PC-3 (cell line): ENCODE measurements at regions not wholly inside any gene's neighbourhood (a gene's known extent, or its start where the extent isn't known, plus 50 kb on each side); places are given as distances from the start of the nearest gene placed in this dataset.
A peak's percentile ranks its signal among the peaks of the same experiment; 100 is the strongest.

ENCODE experiments used
- ATAC-seq: fragments of 200-7000 bp; cut with Tn5 transposase; 2 replicates; pipeline ENCODE4 v1.9.1; 2020; ENCODE audit warnings: mild to moderate bottlenecking, moderate library complexity
- BruUV-seq: library from RNA; stranded (reverse); fragments of 400-500 nt; replicated peaks from 2 replicates; lab custom pipeline; 2021; lab: Mats Ljungman, UMichigan
- CTCF ChIA-PET: fragments of 300-600 bp; sonication (Branson Sonifier 250); formaldehyde crosslinking; loops from one replicate; lab custom pipeline; 2022; ENCODE audit warnings: antibody characterized with exemption; lab: Charles Lee
- POLR2A ChIA-PET: fragments of 300-600 bp; sonication (Branson Sonifier 250); formaldehyde crosslinking; loops from one replicate; lab custom pipeline; 2022; ENCODE audit warnings: antibody characterized with exemption; ENCODE audit not compliant: unreplicated experiment; lab: Charles Lee
- DNase-seq: peaks from one replicate; pipeline ENCODE4 v3.0.0-alpha.2; 2015
- H2AFZ ChIP-seq: fragments of 300-600 bp; sonication (generic); 2 replicates; pipeline ENCODE4 v1.6.0; 2016; ENCODE audit warnings: antibody characterized with exemption, low read length
- H3F3A ChIP-seq: fragments of 300-600 bp; sonication (generic); one replicate; pipeline ENCODE4 v1.6.0; 2017; ENCODE audit warnings: antibody characterized with exemption, low read length, control low read depth, mild to moderate bottlenecking; ENCODE audit not compliant: unreplicated experiment
- H3K27ac ChIP-seq: fragments of 300-600 bp; sonication (generic); 2 replicates; pipeline ENCODE4 v1.5.1; 2016; ENCODE audit warnings: mild to moderate bottlenecking, low read length
- H3K27me3 ChIP-seq: fragments of 300-600 bp; sonication (generic); 2 replicates; pipeline ENCODE4 v1.6.1; 2016; ENCODE audit warnings: low read length, mixed read lengths
- H3K36me3 ChIP-seq: fragments of 300-600 bp; sonication (generic); 2 replicates; pipeline ENCODE4 v1.6.1; 2016; ENCODE audit warnings: low read depth, mixed run types, low read length, mixed read lengths
- H3K4me1 ChIP-seq: fragments of 300-600 bp; sonication (generic); 2 replicates; pipeline ENCODE4 v1.5.1; 2016; ENCODE audit warnings: low read length; ENCODE audit not compliant: insufficient read depth
- H3K4me2 ChIP-seq: fragments of 300-600 bp; sonication (generic); 2 replicates; pipeline ENCODE4 v1.6.0; 2016; ENCODE audit warnings: low read length
- H3K4me3 ChIP-seq: fragments of 300-600 bp; sonication (generic); 2 replicates; pipeline ENCODE4 v1.5.1; 2016; ENCODE audit warnings: mild to moderate bottlenecking, low read length, mixed read lengths
- H3K79me2 ChIP-seq: fragments of 300-600 bp; sonication (generic); 2 replicates; pipeline ENCODE4 v1.6.1; 2017; ENCODE audit warnings: low read length, mixed read lengths
- H3K9ac ChIP-seq: fragments of 300-600 bp; sonication (generic); 2 replicates; pipeline ENCODE4 v1.6.0; 2016; ENCODE audit warnings: mild to moderate bottlenecking, low read length
- H3K9me2 ChIP-seq: fragments of 300-600 bp; sonication (generic); replicated peaks from 2 replicates; pipeline ENCODE4 v1.6.1; 2016; ENCODE audit warnings: mixed run types, low read length, mixed read lengths
- H3K9me3 ChIP-seq: fragments of 300-600 bp; sonication (generic); 2 replicates; pipeline ENCODE4 v1.6.1; 2016; ENCODE audit warnings: low read length, mixed read lengths
- H4K20me1 ChIP-seq: fragments of 300-600 bp; sonication (generic); 2 replicates; pipeline ENCODE4 v1.6.1; 2016; ENCODE audit warnings: low read length, mixed read lengths
- EZH2 ChIP-seq: fragments of 300-600 bp; sonication (generic); IDR thresholded peaks from one replicate; pipeline ENCODE4 v1.6.1; 2017; ENCODE audit warnings: antibody characterized with exemption, mild to moderate bottlenecking, low read length; ENCODE audit not compliant: unreplicated experiment
- EZH2phosphoT487 ChIP-seq: fragments of 300-600 bp; sonication (generic); IDR thresholded peaks from 2 replicates; pipeline ENCODE4 v1.6.1; 2018; ENCODE audit warnings: mild to moderate bottlenecking, antibody characterized with exemption, low read length, borderline replicate concordance
- intact Hi-C: fragments of 100-400 bp; cut with micrococcal nuclease; formaldehyde crosslinking; loops from 2 replicates; pipeline ENCODE4 v1.9.0; 2023
- TF ChIP-seq, protein P1 (sequence below): fragments of 300-600 bp; sonication (generic); conservative IDR thresholded peaks from 2 replicates; pipeline ENCODE4 v1.5.1; 2017; ENCODE audit warnings: antibody characterized with exemption, low read depth, mild to moderate bottlenecking, low read length

DNA sequence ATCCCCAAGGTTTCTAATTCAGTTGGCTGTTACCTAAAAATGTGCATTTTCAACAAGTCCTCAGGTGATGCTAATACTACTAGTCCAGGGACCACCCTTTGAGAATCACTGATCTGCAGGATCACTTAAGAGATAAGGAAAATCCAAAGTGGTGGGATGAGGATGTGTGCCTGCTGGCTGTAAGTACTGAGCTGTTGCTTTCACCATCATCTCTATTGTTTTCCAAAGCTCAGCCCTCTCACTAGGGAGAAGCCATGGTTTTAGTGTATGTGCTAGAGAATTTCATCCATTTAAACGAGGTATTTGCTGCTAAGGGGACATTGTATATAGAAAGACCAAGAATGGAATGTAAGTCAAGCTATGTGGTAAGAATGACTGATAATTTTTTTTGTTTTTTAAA, 202.3 kb downstream of the KIF21A start:
- Histone ChIP-seq H4K20me1 (no peaks in the 10 kb centered on the region), H3K79me2 (no peaks in the 10 kb centered on the region), H3K4me3 (no peak overlapping the region), H3K27ac (no peak overlapping the region), H3K9ac (no peak overlapping the region), H3K9me3 (no peaks in the 10 kb centered on the region), H2AFZ (no peak overlapping the region), H3F3A (peaks cover 7% of the 10 kb centered on the region), H3K27me3 (no peaks in the 10 kb centered on the region), H3K4me2 (no peak overlapping the region), H3K9me2 (no peaks in the 10 kb centered on the region), H3K4me1 (peaks cover 25% of the 10 kb centered on the region), H3K36me3 (no peaks in the 10 kb centered on the region)
- ATAC-seq: no peak
- DNase-seq: no peak
- BruUV-seq: no TSS peak
- TF ChIP-seq EZH2phosphoT487 (no peak), EZH2 (no peak)
- TF ChIP-seq, protein P1, sequence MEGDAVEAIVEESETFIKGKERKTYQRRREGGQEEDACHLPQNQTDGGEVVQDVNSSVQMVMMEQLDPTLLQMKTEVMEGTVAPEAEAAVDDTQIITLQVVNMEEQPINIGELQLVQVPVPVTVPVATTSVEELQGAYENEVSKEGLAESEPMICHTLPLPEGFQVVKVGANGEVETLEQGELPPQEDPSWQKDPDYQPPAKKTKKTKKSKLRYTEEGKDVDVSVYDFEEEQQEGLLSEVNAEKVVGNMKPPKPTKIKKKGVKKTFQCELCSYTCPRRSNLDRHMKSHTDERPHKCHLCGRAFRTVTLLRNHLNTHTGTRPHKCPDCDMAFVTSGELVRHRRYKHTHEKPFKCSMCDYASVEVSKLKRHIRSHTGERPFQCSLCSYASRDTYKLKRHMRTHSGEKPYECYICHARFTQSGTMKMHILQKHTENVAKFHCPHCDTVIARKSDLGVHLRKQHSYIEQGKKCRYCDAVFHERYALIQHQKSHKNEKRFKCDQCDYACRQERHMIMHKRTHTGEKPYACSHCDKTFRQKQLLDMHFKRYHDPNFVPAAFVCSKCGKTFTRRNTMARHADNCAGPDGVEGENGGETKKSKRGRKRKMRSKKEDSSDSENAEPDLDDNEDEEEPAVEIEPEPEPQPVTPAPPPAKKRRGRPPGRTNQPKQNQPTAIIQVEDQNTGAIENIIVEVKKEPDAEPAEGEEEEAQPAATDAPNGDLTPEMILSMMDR: no peak
- ChIA-PET CTCF (interaction anchor here (0.5 to 0.6 kb wide), 2 partner anchors 50 to 912 kb away, joined by 3 to 4 read pairs; no protein-coding TSS in a partner anchor), POLR2A (no interaction called here)
- intact Hi-C loops: no loop called here

DNA sequence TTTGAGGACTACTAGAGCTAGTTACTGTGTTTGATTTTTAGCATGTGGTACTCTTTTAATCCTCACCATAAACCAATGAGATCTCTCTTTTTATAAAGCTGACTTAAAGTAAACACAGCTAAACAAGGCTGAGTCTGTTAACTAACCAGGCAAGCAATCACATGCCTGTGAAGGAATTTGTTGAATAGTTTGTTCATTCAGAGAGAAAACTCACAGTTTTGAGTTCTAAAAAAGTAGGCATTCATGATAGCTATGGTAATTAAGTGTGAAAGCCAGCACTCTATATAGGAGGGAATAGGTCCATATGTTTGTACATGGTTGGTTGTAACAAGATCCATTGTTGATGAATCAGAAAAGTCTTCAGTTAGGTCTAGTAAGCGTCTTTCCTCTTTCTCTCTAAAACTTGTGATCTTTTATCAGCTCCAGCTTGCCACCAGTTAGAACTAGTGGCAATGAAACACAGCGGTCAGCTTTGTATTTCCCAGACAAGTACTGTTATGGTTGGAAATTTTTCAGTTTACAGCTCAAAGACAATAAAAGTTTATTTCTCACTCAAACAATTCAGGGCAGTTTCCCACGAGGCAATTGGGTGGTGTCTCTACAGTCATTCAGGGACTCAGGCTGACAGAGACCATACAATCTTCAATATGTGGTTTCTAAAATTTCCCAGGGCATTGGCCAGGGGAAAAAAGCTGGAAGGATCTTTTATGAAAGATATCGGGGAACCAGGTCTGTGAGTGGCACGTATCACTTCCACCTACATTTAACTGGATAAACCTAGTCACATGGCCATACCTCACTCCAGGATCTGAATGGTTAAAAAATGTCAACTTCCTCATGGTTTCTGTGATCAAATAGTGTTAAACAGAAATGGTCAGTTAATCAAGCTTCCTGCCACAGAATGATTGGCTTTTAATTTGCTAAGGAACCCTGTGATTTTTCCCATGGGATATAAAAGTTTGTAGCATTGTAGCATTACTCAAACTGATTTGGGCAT, 203.1 kb downstream of the KIF21A start:
- H3K27me3 ChIP-seq: no peaks in the 10 kb centered on the region
- peaks cover 9% of the 10 kb centered on the region for H3F3A ChIP-seq
- peaks cover 29% of the 10 kb centered on the region for H3K4me1 ChIP-seq
- no peak overlapping the region for H2AFZ ChIP-seq
- DNase-seq: peak; percentile 4
- ATAC-seq: no peak
- CTCF ChIA-PET: interaction anchor here (0.5 kb wide), 1 partner anchor 51 kb away, joined by 4 read pairs; no protein-coding TSS in a partner anchor
- no peak overlapping the region for H3K27ac ChIP-seq
- BruUV-seq: no TSS peak
- POLR2A ChIA-PET: interaction anchor here (0.6 kb wide), 2 partner anchors 66 to 179 kb away, joined by 3 to 4 read pairs; no protein-coding TSS in a partner anchor
- H3K9me2 ChIP-seq: no peaks in the 10 kb centered on the region
- H3K4me2 ChIP-seq: no peak overlapping the region
- no peaks in the 10 kb centered on the region for H3K36me3 ChIP-seq
- no peaks in the 10 kb centered on the region for H3K9me3 ChIP-seq
- intact Hi-C loops: no loop called here
- H3K79me2 ChIP-seq: no peaks in the 10 kb centered on the region
- no peak overlapping the region for H3K9ac ChIP-seq
- TF ChIP-seq EZH2 (no peak), EZH2phosphoT487 (no peak)
- TF ChIP-seq, protein P1: no peak
- no peak overlapping the region for H3K4me3 ChIP-seq
- no peaks in the 10 kb centered on the region for H4K20me1 ChIP-seq

DNA sequence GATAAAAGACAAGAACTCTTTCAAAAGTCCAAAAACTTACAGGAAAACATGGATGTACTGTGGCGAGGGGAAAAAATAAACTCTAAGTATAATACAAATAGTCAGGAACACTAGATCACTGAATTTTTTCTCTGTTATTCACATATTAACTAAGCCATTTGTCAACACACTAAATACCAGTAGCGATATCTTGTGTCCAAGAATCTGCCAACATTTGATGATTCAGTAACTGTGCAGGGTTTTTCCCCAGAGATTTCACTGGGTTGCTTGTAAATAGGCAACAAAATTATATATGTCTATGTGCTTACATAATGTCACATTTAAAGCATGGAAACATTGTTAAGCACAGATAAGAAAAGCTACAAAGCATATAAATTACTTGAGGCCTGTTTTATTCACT, 205.9 kb downstream of the KIF21A start:
- H3K9ac ChIP-seq: peak overlapping the region; percentile 81
- no TSS peak for BruUV-seq
- no peak overlapping the region for H2AFZ ChIP-seq
- no peaks in the 10 kb centered on the region for H3K36me3 ChIP-seq
- H3K27ac ChIP-seq: peak overlapping the region; percentile 98
- no peaks in the 10 kb centered on the region for H3K9me2 ChIP-seq
- DNase-seq (peak; percentile 96), ATAC-seq (peak; percentile 84)
- H3K4me2 ChIP-seq: peak overlapping the region; percentile 83
- peak overlapping the region; percentile 48; the same call in 1 of the 2 replicates for H3K4me3 ChIP-seq
- H3K27me3 ChIP-seq: no peaks in the 10 kb centered on the region
- CTCF ChIA-PET: interaction anchor here (0.6 kb wide), 1 partner anchor 316 kb away, joined by 3 read pairs; no protein-coding TSS in a partner anchor
- H3K9me3 ChIP-seq: no peaks in the 10 kb centered on the region
- TF ChIP-seq EZH2 (no peak), EZH2phosphoT487 (no peak)
- TF ChIP-seq, protein P1: no peak
- POLR2A ChIA-PET: no interaction called here
- peaks cover 9% of the 10 kb centered on the region for H3F3A ChIP-seq
- no peaks in the 10 kb centered on the region for H4K20me1 ChIP-seq
- intact Hi-C loops: loop anchor here (1.0 kb wide), 2 partner anchors 58 to 64 kb away; no protein-coding TSS in a partner anchor
- H3K4me1 ChIP-seq: peaks cover 29% of the 10 kb centered on the region
- no peaks in the 10 kb centered on the region for H3K79me2 ChIP-seq
